Mesendoderm (in vitro differentiated cells): ENCODE measurements at regions not wholly inside any gene's neighbourhood (a gene's known extent, or its start where the extent isn't known, plus 50 kb on each side); places are given as distances from the start of the nearest gene placed in this dataset.

ENCODE experiments used
- DNase-seq: peaks from one replicate; pipeline ENCODE4 v3.0.0; 2013
- H2AK5ac ChIP-seq: 2 replicates; pipeline ENCODE4 v1.6.1; 2013; ENCODE audit warnings: low read length, inconsistent platforms
- H2BK120ac ChIP-seq: 2 replicates; pipeline ENCODE4 v1.6.1; 2013; ENCODE audit warnings: low read depth, mild to moderate bottlenecking, low read length, moderate library complexity, mixed read lengths
- H2BK15ac ChIP-seq: replicated peaks from 2 replicates; pipeline ENCODE4 v1.6.1; 2013; ENCODE audit warnings: low read depth, mild to moderate bottlenecking, moderate library complexity
- H2BK5ac ChIP-seq: 2 replicates; pipeline ENCODE4 v1.6.1; 2013; ENCODE audit warnings: low read length, inconsistent platforms
- H3K18ac ChIP-seq: 2 replicates; pipeline ENCODE4 v1.6.1; 2013; ENCODE audit warnings: mild to moderate bottlenecking, low read length, mixed read lengths
- H3K23ac ChIP-seq: one replicate; pipeline ENCODE4 v1.6.1; 2013; ENCODE audit warnings: low read length
- H3K27ac ChIP-seq: 2 replicates; pipeline ENCODE4 v1.5.1; 2013; ENCODE audit warnings: low read depth, mild to moderate bottlenecking, inconsistent platforms, low read length, moderate library complexity
- H3K27me3 ChIP-seq: 2 replicates; pipeline ENCODE4 v1.6.1; 2013; ENCODE audit warnings: low read length, control low read depth, mild to moderate bottlenecking, inconsistent platforms; ENCODE audit not compliant: insufficient read depth, poor library complexity
- H3K36me3 ChIP-seq: 2 replicates; pipeline ENCODE4 v1.6.1; 2013; ENCODE audit warnings: low read length, inconsistent platforms; ENCODE audit not compliant: control insufficient read depth, insufficient read depth
- H3K4ac ChIP-seq: one replicate; pipeline ENCODE4 v1.6.1; 2013; ENCODE audit warnings: low read depth, mild to moderate bottlenecking, low read length, moderate library complexity
- H3K4me1 ChIP-seq: 2 replicates; pipeline ENCODE4 v1.6.1; 2013; ENCODE audit warnings: low read depth, low read length, inconsistent platforms; ENCODE audit not compliant: control insufficient read depth
- H3K4me2 ChIP-seq: 2 replicates; pipeline ENCODE4 v1.6.1; 2013; ENCODE audit warnings: low read length
- H3K4me3 ChIP-seq: 2 replicates; pipeline ENCODE4 v1.5.1; 2013; ENCODE audit warnings: mild to moderate bottlenecking, low read length
- H3K56ac ChIP-seq: one replicate; pipeline ENCODE4 v1.6.1; 2013; ENCODE audit warnings: low read length
- H3K79me1 ChIP-seq: 2 replicates; pipeline ENCODE4 v1.6.1; 2013; ENCODE audit warnings: low read length, inconsistent platforms
- H3K79me2 ChIP-seq: 2 replicates; pipeline ENCODE4 v1.6.1; 2013; ENCODE audit warnings: mild to moderate bottlenecking, low read length; ENCODE audit not compliant: control insufficient read depth, insufficient read depth
- H3K9ac ChIP-seq: 2 replicates; pipeline ENCODE4 v1.6.1; 2013; ENCODE audit warnings: low read length, inconsistent platforms
- H4K5ac ChIP-seq: one replicate; pipeline ENCODE4 v1.6.1; 2013; ENCODE audit warnings: low read length
- H4K8ac ChIP-seq: one replicate; pipeline ENCODE4 v1.6.1; 2013; ENCODE audit warnings: low read depth, mild to moderate bottlenecking, control low read depth, low read length, moderate library complexity
- WGBS: extraction: QIAGEN DNeasy Blood & Tissue Kit; methylation state at CpG from one replicate; pipeline ENCODE4 v1.1.7; 2013; ENCODE audit warnings: low lambda C conversion rate, missing lambda C conversion rate; ENCODE audit not compliant: insufficient coverage; ENCODE audit errors: extremely low coverage; 5-methylcytosine and 5-hydroxymethylcytosine counted together

GRCh38 chr14:61602003-61602732 lies 93.1 kb upstream of the HIF1A start:
- H3K79me1 ChIP-seq: no peaks in the 10 kb centered on the region
- H4K5ac ChIP-seq: no peak overlapping the region
- peak overlapping the region; percentile 68 for H3K56ac ChIP-seq
- peak overlapping the region; percentile 85 for H3K27ac ChIP-seq
- no CpG with 5 or more reads among the region's 13 CpGs for WGBS
- peaks cover 8% of the 10 kb centered on the region for H3K4me1 ChIP-seq
- no peak overlapping the region for H3K4ac ChIP-seq
- H3K9ac ChIP-seq: no peak overlapping the region
- H4K8ac ChIP-seq: no peak overlapping the region
- H2BK120ac ChIP-seq: peak overlapping the region; percentile 48
- H3K36me3 ChIP-seq: no peaks in the 10 kb centered on the region
- H2BK5ac ChIP-seq: peak overlapping the region; percentile 20
- H3K4me3 ChIP-seq: no peak overlapping the region
- no peak overlapping the region for H3K4me2 ChIP-seq
- H2BK15ac ChIP-seq: no peak overlapping the region
- peak overlapping the region; percentile 7 for H3K18ac ChIP-seq
- no peaks in the 10 kb centered on the region for H3K27me3 ChIP-seq
- H2AK5ac ChIP-seq: no peak overlapping the region
- peak; percentile 62 for DNase-seq
- no peak overlapping the region for H3K23ac ChIP-seq
- H3K79me2 ChIP-seq: no peaks in the 10 kb centered on the region

- Histone ChIP-seq H3K4me2 (no peak overlapping the region), H3K23ac (no peak overlapping the region), H4K5ac (no peak overlapping the region), H3K18ac (peak overlapping the region; percentile 7), H3K4me1 (peaks cover 8% of the 10 kb centered on the region), H2BK15ac (no peak overlapping the region), H2AK5ac (no peak overlapping the region), H4K8ac (no peak overlapping the region), H3K79me1 (no peaks in the 10 kb centered on the region), H3K9ac (no peak overlapping the region), H3K79me2 (no peaks in the 10 kb centered on the region), H3K27me3 (no peaks in the 10 kb centered on the region), H3K56ac (no peak overlapping the region), H3K27ac (peak overlapping the region; percentile 85), H3K4ac (no peak overlapping the region), H2BK5ac (no peak overlapping the region), H2BK120ac (peak overlapping the region; percentile 48), H3K4me3 (no peak overlapping the region), H3K36me3 (no peaks in the 10 kb centered on the region)
- no CpG with 5 or more reads among the region's 1 CpG for WGBS
- DNase-seq: peak; percentile 77
These were observed 92.6 kb upstream of the HIF1A start for GRCh38 chr14:61602733-61603077.

GRCh38 chr14:61603736-61604135 lies 91.6 kb upstream of the HIF1A start:
- Histone ChIP-seq H3K79me2 (no peaks in the 10 kb centered on the region), H3K4ac (no peak overlapping the region), H3K4me2 (no peak overlapping the region), H2BK5ac (no peak overlapping the region), H3K4me1 (peaks cover 8% of the 10 kb centered on the region), H3K18ac (no peak overlapping the region), H3K79me1 (no peaks in the 10 kb centered on the region), H2BK120ac (no peak overlapping the region), H3K23ac (no peak overlapping the region), H2AK5ac (no peak overlapping the region), H3K56ac (no peak overlapping the region), H2BK15ac (no peak overlapping the region), H4K5ac (no peak overlapping the region), H3K4me3 (no peak overlapping the region), H3K36me3 (no peaks in the 10 kb centered on the region), H3K27me3 (no peaks in the 10 kb centered on the region), H3K27ac (no peak overlapping the region), H3K9ac (no peak overlapping the region), H4K8ac (no peak overlapping the region)
- DNase-seq: no peak
- WGBS: no CpG with 5 or more reads among the region's 4 CpGs

- no peak overlapping the region for H2BK5ac ChIP-seq
- H3K23ac ChIP-seq: no peak overlapping the region
- H4K5ac ChIP-seq: no peak overlapping the region
- no peak overlapping the region for H3K27ac ChIP-seq
- no peak overlapping the region for H3K4me2 ChIP-seq
- no peaks in the 10 kb centered on the region for H3K36me3 ChIP-seq
- no peak overlapping the region for H4K8ac ChIP-seq
- peaks cover 2% of the 10 kb centered on the region for H3K4me1 ChIP-seq
- H3K4me3 ChIP-seq: no peak overlapping the region
- H3K4ac ChIP-seq: no peak overlapping the region
- no peak overlapping the region for H3K9ac ChIP-seq
- no CpG with 5 or more reads among the region's 7 CpGs for WGBS
- H2BK120ac ChIP-seq: no peak overlapping the region
- H3K79me1 ChIP-seq: no peaks in the 10 kb centered on the region
- H3K27me3 ChIP-seq: no peaks in the 10 kb centered on the region
- H2BK15ac ChIP-seq: no peak overlapping the region
- H3K56ac ChIP-seq: no peak overlapping the region
- H2AK5ac ChIP-seq: no peak overlapping the region
- DNase-seq: peak; percentile 73
- H3K79me2 ChIP-seq: no peaks in the 10 kb centered on the region
- H3K18ac ChIP-seq: no peak overlapping the region
These were observed 87.6 kb upstream of the HIF1A start for GRCh38 chr14:61607570-61608244.

GRCh38 chr14:61608245-61609165 lies 86.8 kb upstream of the HIF1A start:
- Histone ChIP-seq H3K79me1 (no peaks in the 10 kb centered on the region), H4K5ac (no peak overlapping the region), H4K8ac (no peak overlapping the region), H3K27ac (no peak overlapping the region), H3K4ac (no peak overlapping the region), H3K18ac (no peak overlapping the region), H3K4me1 (peaks cover 2% of the 10 kb centered on the region), H3K4me3 (no peak overlapping the region), H3K79me2 (no peaks in the 10 kb centered on the region), H3K23ac (no peak overlapping the region), H3K4me2 (no peak overlapping the region), H3K9ac (no peak overlapping the region), H2AK5ac (no peak overlapping the region), H2BK120ac (no peak overlapping the region), H2BK5ac (no peak overlapping the region), H2BK15ac (no peak overlapping the region), H3K56ac (no peak overlapping the region), H3K36me3 (no peaks in the 10 kb centered on the region), H3K27me3 (no peaks in the 10 kb centered on the region)
- WGBS: no CpG with 5 or more reads among the region's 8 CpGs
- DNase-seq: no peak
